GM19351 (cell line): ENCODE measurements at regions not wholly inside any gene's neighbourhood (a gene's known extent, or its start where the extent isn't known, plus 50 kb on each side); places are given as distances from the start of the nearest gene placed in this dataset.
"Not testable (repeated sequence)": the region's sequence is repeated elsewhere in the genome, so short reads cannot be mapped to it uniquely, and the experiment has no call there.

Source experiments
- ATAC-seq: cut with Tn5 transposase; IDR thresholded peaks from one replicate; pipeline ENCODE4 v1.9.1; 2021; ENCODE audit warnings: mild to moderate bottlenecking, moderate library complexity; ENCODE audit not compliant: unreplicated experiment

DNA sequence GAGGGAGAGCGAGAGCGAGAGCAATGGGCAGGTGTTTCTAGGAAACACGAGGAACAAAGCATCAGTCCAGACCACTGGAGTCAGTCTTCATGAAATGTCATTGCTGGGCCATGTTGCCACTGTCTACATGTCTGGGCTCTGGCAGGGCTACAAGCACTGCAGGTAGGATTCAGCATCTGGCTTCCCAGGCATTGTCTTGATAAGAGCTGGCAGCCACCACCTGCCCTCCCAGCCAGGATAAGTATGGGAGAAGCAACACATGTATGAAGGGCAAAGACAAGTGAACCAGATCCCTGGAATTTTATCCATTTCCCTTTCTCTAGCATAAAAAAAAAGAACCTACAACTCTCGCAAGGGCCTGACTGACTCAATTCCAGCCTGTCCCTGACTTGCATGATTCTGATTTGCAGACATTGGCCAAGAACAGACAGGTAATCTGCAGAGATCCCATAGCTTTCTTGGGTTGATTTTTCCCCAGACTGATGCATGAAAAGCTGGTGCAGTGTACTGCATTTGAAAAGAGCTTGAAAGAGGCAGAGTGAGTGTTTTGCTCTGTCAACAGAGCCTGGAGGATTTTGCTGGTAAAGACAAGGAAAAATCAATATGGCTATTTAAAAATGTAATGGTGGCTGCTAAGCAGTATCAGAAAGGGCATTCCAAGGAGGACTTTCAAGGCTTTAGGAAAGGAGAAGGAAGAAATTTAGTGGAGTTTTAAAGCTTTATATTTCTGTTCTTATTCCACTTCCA, 157.2 kb upstream of the MYRIP start:
- ATAC-seq: no peak

DNA sequence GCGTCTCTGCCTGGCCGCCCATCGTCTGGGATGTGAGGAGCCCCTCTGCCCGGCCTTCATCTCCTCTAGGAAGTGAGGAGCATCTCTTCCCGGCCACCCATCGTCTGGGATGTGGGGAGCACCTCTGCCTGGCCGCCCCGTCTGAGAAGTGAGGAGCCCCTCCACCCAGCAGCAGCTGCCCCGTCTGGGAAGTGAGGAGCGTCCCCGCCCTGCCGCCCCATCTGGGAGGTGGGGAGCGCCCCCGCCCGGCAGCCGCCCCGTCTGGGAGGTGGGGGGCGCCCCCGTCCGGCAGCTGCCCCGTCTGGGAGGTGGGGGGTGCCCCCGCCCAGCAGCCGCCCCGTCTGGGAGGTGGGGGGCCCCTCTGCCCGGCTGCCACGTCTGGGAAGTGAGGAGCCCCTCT, 153.7 kb upstream of the MYRIP start:
- not testable (repeated sequence) for ATAC-seq

GRCh38 chr3:39657075-39657474, 152.3 kb upstream of the MYRIP start:
- no peak for ATAC-seq

GRCh38 chr3:39657775-39658174, 151.6 kb upstream of the MYRIP start:
- no peak for ATAC-seq

DNA sequence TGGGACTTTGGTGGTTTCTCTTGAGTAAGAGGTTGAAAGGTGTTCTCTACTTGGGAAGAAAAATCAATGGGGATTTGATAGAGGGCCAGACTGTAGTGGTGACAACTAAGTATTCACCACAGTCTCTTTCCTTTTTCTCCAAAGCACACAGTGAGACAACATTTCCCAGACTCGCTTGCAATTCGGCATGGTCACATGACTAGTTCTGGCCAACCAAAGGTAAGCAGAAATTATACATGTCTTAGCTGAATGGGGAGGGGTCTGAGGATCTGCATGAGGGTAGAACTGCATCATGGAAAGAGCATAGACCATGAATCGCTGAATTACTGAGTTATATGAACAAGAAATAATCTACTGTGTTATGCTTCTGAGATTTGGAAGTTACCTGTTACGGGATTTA, 144.5 kb upstream of the MYRIP start:
- ATAC-seq: no peak

DNA sequence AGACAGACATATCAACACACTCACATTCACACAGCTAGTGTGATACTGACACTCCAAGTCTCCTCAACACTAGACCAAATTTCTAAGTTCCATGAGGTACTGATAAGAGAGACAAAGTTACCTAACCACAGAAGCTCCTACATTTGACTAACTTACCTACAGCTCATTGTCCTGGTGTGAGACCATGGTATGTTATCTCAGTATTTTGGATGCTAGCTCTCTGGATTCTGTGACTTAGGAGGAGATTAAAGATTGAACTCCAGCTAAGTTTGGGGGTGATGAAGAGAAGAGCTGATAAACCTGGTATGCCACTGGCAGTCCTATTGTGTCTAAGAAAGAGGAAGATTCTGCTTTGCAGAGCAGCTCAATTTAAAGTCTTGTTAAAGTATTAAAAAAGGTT, 144.0 kb upstream of the MYRIP start:
- no peak for ATAC-seq

- peak; percentile 87 for ATAC-seq
These were observed 141.0 kb upstream of the MYRIP start for GRCh38 chr3:39668420-39668819.

GRCh38 chr3:39671116-39671515, 138.3 kb upstream of the MYRIP start:
- no peak for ATAC-seq

GRCh38 chr3:39671600-39671999, 137.8 kb upstream of the MYRIP start:
- ATAC-seq: no peak

- no peak for ATAC-seq
These were observed 104.0 kb upstream of the MYRIP start for GRCh38 chr3:39705351-39705900.

DNA sequence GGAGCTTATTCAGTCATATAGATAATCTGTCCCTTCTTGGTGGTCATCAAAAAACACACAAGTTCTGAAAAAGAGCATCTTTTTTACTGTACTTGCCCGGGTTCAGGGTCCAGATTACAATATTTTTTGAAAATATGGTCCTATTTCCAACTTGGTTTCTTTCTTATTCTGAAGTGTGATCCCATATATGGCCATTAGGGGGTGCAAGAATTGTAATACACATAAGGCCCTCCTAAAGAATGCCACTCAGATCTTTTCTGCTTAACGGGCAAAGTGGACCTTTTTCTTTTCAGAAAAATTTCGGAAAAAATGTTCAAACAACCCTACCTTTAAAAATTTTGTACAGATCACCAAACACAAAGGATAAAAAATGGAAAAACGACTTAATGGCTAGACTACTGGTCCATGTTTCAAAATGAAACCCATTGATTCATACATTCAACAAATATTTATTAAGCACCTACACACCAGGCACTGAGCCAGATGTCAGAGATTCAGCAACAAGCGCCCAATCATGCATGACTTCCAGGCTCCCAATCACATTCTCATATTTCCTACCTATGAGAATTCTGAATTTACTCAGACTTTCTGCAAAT, 102.0 kb upstream of the MYRIP start:
- peak; percentile 81 for ATAC-seq

DNA sequence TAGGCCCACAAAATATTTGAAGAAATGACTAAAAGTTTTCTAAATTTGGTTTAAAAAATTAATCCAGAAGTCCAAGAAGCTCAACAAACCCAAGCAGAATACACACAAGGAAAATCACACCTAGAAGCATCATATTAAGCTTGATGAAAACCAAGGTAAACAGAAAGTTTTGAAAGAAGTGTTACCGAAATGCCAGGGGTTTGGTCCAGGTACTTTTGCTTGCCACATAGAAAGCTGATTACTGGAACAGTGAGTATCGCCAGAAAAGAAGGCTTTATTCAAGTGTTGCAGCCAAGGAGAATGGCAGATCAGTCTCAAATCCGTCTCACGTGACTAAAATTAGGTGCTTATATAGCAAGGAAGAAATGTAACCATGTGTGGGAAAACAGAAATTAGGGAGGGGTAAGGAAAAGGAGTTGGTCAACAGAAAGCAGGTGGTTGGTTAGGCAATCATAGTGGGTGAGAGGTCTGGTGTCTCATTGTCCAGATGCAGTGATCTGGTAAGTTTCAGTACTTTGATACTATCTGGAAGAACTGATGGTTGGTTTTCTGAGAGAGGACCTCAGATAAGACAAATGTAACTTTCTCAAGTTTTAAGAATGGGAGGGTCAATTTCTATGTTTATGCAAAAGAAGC, 96.9 kb upstream of the MYRIP start:
- ATAC-seq: no peak

DNA sequence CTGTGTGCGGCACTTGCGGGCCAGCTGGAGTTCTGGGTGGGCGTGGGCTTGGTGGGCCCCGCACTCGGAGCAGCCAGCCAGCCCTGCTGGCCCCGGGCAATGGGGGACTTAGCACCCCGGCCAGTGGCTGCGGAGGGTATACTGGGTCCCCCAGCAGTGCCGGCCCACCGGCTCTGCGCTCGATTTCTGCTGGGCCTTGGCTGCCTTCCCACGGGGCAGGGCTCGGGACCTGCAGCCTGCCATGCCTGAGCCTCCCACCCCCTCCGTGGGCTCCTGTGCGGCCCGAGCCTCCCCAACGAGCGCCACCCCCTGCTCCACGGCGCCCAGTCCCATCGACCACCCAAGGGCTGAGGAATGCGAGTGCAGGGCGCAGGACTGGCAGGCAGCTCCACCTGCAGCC, 96.1 kb upstream of the MYRIP start:
- not testable (repeated sequence) for ATAC-seq

- ATAC-seq: no peak
These were observed 92.6 kb upstream of the MYRIP start for GRCh38 chr3:39716849-39717248.

GRCh38 chr3:39718674-39719595, 90.5 kb upstream of the MYRIP start:
- no peak for ATAC-seq

- no peak for ATAC-seq
These were observed 88.3 kb upstream of the MYRIP start for GRCh38 chr3:39721076-39721475.

DNA sequence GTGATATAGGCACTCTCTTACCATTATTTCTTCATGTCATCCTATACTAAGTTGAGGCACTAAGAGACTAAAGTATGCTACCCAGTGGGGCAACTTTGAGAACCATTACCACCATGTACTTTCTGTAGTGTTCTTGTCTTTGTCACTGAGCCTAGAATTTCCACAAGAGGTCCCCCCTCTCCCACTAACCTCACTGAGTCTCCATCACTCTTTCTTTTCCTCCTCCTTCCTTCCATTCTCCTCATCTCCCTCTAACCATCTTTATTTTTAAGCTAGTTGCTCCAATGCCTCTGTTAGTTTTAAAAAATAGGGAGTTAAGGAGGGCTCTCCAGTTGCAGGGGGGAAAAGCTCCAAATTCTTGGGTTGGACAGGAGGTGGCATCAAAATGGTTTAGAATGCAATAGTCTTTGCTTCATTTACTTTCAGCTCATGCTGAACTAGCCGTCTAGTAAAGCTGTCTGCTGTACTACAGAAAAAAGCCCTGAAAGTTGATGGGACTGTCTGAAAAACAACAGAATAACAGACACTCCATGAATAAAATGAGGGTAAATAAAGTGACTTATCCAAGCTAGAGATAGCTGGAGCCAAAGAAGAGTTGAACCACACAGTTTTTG, 85.1 kb upstream of the MYRIP start:
- no peak for ATAC-seq

- no peak for ATAC-seq
These were observed 84.1 kb upstream of the MYRIP start for GRCh38 chr3:39725321-39725720.

GRCh38 chr3:39727415-39727814, 82.0 kb upstream of the MYRIP start:
- ATAC-seq: no peak

DNA sequence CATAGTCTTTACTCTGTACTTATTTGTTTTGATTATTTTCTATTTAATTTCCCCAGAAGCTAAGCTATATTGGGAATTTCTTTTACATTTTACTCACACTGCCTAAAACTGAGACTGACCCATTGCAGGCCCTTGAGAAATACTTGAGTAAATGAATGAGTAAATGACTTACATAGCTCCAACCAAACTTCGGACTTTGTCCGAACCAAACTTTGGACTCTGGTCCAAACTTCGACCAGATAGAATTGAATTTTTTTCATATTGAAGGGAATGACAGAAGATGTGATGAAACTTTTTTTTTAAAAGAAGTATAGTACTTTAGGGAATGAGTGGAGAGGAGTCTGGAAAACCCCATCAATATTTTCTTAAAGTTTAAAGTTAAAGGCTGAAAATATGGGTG, 75.6 kb upstream of the MYRIP start:
- ATAC-seq: no peak

GRCh38 chr3:39739658-39740057, 69.8 kb upstream of the MYRIP start:
- not testable (repeated sequence) for ATAC-seq
